ENCODE measurements at regions not wholly inside any gene's neighbourhood (a gene's known extent, or its start where the extent isn't known, plus 50 kb on each side); places are given as distances from the start of the nearest gene placed in this dataset.

DNA sequence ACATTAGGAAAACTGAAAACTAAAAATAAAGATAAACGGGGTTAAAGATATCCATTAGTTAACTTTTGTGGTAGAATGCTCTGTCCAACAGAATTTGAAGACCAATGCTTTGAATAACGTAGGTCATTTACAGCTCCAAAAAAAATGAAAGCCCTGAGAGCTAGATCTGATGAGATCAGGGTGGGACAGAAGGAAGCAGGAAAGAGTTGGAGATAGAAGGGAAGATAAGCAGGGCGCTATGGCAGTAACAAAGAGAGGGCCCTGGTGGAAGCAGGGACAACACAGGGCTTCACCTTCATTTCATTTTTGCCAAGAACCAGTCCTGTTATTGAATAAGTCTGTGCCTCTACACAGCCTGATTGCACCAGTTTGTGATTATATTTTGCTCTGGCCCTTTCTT, 51.0 kb upstream of the RGS8 start:
- DNase-seq, result no peak

DNA sequence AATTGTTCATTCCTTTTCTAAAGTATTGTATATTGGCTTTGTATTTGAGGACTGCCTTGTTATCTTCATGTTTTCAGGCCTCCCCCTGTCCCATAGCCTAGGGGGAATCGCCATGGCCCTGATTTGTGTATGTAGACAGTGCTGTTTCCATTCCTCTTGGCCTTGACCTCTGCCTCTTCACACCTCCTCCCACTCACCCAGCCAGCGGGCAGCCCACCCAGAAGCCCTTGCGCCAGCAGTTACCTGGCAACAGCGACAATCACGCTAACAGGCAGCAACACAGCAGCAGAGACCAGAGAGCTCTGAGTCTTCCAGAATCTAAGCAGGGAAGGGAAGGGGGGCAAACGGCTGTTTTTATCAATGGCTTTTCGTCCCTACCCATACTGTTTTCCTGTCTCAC, 50.0 kb upstream of the NPL start:
- DNase-seq, result peak; percentile 32
